ENCODE measurements at regions not wholly inside any gene's neighbourhood (a gene's known extent, or its start where the extent isn't known, plus 50 kb on each side); places are given as distances from the start of the nearest gene placed in this dataset.
A peak's percentile ranks its signal among the peaks of the same experiment; 100 is the strongest.

GRCh38 chr5:82835488-82835887 is 241.7 kb downstream of the TMEM167A start:
- no peak overlapping the region for H3K4me3 ChIP-seq (ENCODE audit: low read length)
- no peak for DNase-seq (ENCODE audit: low read depth)
- H3K27me3 ChIP-seq (replicated peaks; ENCODE audit: control insufficient read depth, insufficient read depth, low read length), result no peaks in the 10 kb centered on the region
- H3K9ac ChIP-seq (ENCODE audit: low read length), result no peak overlapping the region
- H3K9me3 ChIP-seq (ENCODE audit: control insufficient read depth, low read length), result peaks cover 19% of the 10 kb centered on the region
- H3K4me1 ChIP-seq (ENCODE audit: control insufficient read depth, insufficient read depth, low read length), result no peaks in the 10 kb centered on the region
- H3K36me3 ChIP-seq (ENCODE audit: control insufficient read depth, insufficient read depth, low read length, severe bottlenecking), result no peaks in the 10 kb centered on the region

DNA sequence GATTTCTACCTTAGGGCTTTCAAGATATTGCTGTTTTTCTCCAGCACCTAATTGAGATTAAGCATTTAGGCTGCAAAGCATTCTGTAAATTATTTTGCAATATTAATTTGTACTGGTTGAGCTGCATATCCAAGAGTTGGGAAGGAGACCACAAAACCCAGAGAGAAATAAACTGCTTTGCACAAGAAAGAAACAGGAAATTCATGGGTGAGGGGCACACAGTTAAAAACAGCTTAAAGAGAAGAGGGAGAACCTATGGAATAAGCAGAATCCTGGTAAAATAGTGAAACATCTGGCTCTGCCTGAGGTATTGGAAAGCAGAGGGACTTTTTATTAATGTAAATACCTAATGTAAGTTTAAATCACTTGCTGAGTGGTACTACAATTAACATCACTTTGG is 243.0 kb downstream of the TMEM167A start:
- no peak for DNase-seq (ENCODE audit: low read depth)
- Histone ChIP-seq H3K9ac (ENCODE audit: low read length) (no peak overlapping the region), H3K36me3 (ENCODE audit: control insufficient read depth, insufficient read depth, low read length, severe bottlenecking) (no peaks in the 10 kb centered on the region), H3K4me1 (ENCODE audit: control insufficient read depth, insufficient read depth, low read length) (no peaks in the 10 kb centered on the region), H3K27me3 (replicated peaks; ENCODE audit: control insufficient read depth, insufficient read depth, low read length) (no peaks in the 10 kb centered on the region), H3K4me3 (ENCODE audit: low read length) (no peak overlapping the region), H3K9me3 (ENCODE audit: control insufficient read depth, low read length) (peaks cover 19% of the 10 kb centered on the region)

DNA sequence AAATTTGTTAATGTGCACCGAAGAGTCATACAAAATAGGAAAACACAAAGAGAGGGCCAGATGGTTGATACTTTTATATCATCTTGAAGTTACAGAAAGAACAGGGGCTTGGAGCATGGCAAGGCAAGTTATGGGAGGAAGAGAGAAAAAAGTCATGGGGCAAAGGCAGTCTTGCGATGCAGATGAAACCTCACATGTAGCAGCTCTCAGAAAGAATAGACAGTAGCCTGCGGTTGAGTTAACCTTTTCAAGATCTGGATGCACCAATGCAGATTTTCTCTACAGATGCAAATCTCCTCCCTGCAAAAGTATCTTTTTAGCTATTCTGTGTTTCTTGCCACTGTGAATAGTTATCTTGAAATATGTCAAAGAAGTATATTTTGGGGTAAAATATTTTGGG is 243.9 kb downstream of the TMEM167A start:
- Histone ChIP-seq H3K4me3 (ENCODE audit: low read length) (no peak overlapping the region), H3K36me3 (ENCODE audit: control insufficient read depth, insufficient read depth, low read length, severe bottlenecking) (no peaks in the 10 kb centered on the region), H3K9ac (ENCODE audit: low read length) (no peak overlapping the region), H3K9me3 (ENCODE audit: control insufficient read depth, low read length) (peaks cover 19% of the 10 kb centered on the region), H3K4me1 (ENCODE audit: control insufficient read depth, insufficient read depth, low read length) (no peaks in the 10 kb centered on the region), H3K27me3 (replicated peaks; ENCODE audit: control insufficient read depth, insufficient read depth, low read length) (no peaks in the 10 kb centered on the region)
- no peak for DNase-seq (ENCODE audit: low read depth)

- H3K4me1 ChIP-seq (ENCODE audit: control insufficient read depth, insufficient read depth, low read length), result no peaks in the 10 kb centered on the region
- no peaks in the 10 kb centered on the region for H3K27me3 ChIP-seq (replicated peaks; ENCODE audit: control insufficient read depth, insufficient read depth, low read length)
- H3K9ac ChIP-seq (ENCODE audit: low read length), result no peak overlapping the region
- no peak overlapping the region for H3K4me3 ChIP-seq (ENCODE audit: low read length)
- no peaks in the 10 kb centered on the region for H3K36me3 ChIP-seq (ENCODE audit: control insufficient read depth, insufficient read depth, low read length, severe bottlenecking)
- DNase-seq (ENCODE audit: low read depth), result peak; percentile 12
- H3K9me3 ChIP-seq (ENCODE audit: control insufficient read depth, low read length), result peaks cover 19% of the 10 kb centered on the region
These were observed 244.7 kb downstream of the TMEM167A start for GRCh38 chr5:82832445-82832844.

DNA sequence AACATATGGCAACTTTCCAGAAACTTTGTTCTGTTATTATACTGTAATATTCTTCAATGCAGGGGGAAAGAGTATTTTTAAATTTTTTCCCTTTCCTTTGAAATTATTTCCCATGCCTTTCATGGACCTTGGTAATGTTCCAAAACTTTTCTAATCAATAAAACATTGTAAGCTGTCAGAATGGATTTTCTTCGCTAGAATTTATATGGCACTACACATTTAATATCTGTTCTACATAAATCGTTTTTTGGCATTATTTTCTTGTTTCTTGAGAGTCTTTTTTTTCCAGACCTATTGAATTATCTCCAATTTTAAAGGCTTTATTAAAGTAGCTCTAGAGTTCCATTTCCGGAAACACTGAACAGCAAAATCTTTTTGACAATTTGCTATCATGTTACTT is 249.0 kb downstream of the TMEM167A start:
- no peaks in the 10 kb centered on the region for H3K36me3 ChIP-seq (ENCODE audit: control insufficient read depth, insufficient read depth, low read length, severe bottlenecking)
- DNase-seq (ENCODE audit: low read depth), result no peak
- H3K27me3 ChIP-seq (replicated peaks; ENCODE audit: control insufficient read depth, insufficient read depth, low read length), result no peaks in the 10 kb centered on the region
- no peak overlapping the region for H3K9ac ChIP-seq (ENCODE audit: low read length)
- no peaks in the 10 kb centered on the region for H3K4me1 ChIP-seq (ENCODE audit: control insufficient read depth, insufficient read depth, low read length)
- H3K9me3 ChIP-seq (ENCODE audit: control insufficient read depth, low read length), result no peaks in the 10 kb centered on the region
- H3K4me3 ChIP-seq (ENCODE audit: low read length), result no peak overlapping the region

GRCh38 chr5:82827651-82828050 is 249.5 kb downstream of the TMEM167A start:
- Histone ChIP-seq H3K36me3 (ENCODE audit: control insufficient read depth, insufficient read depth, low read length, severe bottlenecking) (no peaks in the 10 kb centered on the region), H3K9me3 (ENCODE audit: control insufficient read depth, low read length) (no peaks in the 10 kb centered on the region), H3K9ac (ENCODE audit: low read length) (no peak overlapping the region), H3K4me3 (ENCODE audit: low read length) (no peak overlapping the region), H3K4me1 (ENCODE audit: control insufficient read depth, insufficient read depth, low read length) (no peaks in the 10 kb centered on the region), H3K27me3 (replicated peaks; ENCODE audit: control insufficient read depth, insufficient read depth, low read length) (no peaks in the 10 kb centered on the region)
- DNase-seq (ENCODE audit: low read depth), result no peak

- Histone ChIP-seq H3K9me3 (ENCODE audit: control insufficient read depth, low read length) (no peaks in the 10 kb centered on the region), H3K27me3 (replicated peaks; ENCODE audit: control insufficient read depth, insufficient read depth, low read length) (no peaks in the 10 kb centered on the region), H3K4me1 (ENCODE audit: control insufficient read depth, insufficient read depth, low read length) (peaks cover 8% of the 10 kb centered on the region), H3K9ac (ENCODE audit: low read length) (no peak overlapping the region), H3K36me3 (ENCODE audit: control insufficient read depth, insufficient read depth, low read length, severe bottlenecking) (no peaks in the 10 kb centered on the region), H3K4me3 (ENCODE audit: low read length) (no peak overlapping the region)
- DNase-seq (ENCODE audit: low read depth), result no peak
These were observed 254.6 kb downstream of the TMEM167A start for GRCh38 chr5:82822634-82822927.

DNA sequence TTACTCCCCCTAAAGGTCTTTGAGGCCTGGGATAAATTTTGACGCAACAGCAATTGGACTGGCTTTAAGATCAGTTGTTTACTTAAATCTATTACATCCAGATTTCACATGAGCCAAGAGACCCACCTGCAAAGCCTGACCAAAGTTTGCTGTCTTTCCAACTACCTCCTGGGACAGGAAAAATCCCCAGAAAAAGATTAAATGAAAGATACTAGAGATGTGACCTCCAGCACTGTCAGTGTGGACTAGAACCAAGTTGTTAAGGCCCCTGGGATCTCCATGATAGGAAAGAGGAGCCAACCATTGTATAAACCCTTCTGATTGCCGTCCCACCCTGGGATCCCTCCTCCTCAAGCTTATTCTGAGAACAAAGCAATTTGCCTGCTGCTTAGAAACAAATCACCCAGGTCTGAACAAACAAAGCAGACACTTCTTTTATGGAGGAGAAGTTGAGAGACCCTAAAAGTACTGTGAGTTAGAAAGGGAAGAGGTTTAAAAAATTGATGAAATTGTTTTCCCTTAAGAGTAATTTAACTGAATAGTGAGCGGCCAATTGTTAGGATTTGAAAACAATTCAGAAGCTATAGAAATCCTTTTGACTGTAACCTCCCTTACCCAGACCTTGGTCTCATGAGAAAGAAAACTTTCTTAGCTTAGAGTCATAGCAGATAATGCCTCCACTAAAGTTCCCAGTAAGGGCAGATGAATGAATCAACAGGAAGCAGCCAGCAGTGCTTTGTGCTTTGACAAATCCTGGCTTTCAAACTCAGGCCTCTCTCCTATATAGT is 255.2 kb downstream of the TMEM167A start:
- no peaks in the 10 kb centered on the region for H3K36me3 ChIP-seq (ENCODE audit: control insufficient read depth, insufficient read depth, low read length, severe bottlenecking)
- no peaks in the 10 kb centered on the region for H3K9me3 ChIP-seq (ENCODE audit: control insufficient read depth, low read length)
- no peak overlapping the region for H3K4me3 ChIP-seq (ENCODE audit: low read length)
- H3K27me3 ChIP-seq (replicated peaks; ENCODE audit: control insufficient read depth, insufficient read depth, low read length), result no peaks in the 10 kb centered on the region
- DNase-seq (ENCODE audit: low read depth), result peak; percentile 24
- H3K4me1 ChIP-seq (ENCODE audit: control insufficient read depth, insufficient read depth, low read length), result peaks cover 8% of the 10 kb centered on the region
- no peak overlapping the region for H3K9ac ChIP-seq (ENCODE audit: low read length)

GRCh38 chr5:82820961-82821845 is 256.0 kb downstream of the TMEM167A start:
- Histone ChIP-seq H3K27me3 (replicated peaks; ENCODE audit: control insufficient read depth, insufficient read depth, low read length) (no peaks in the 10 kb centered on the region), H3K4me3 (ENCODE audit: low read length) (no peak overlapping the region), H3K9me3 (ENCODE audit: control insufficient read depth, low read length) (no peaks in the 10 kb centered on the region), H3K36me3 (ENCODE audit: control insufficient read depth, insufficient read depth, low read length, severe bottlenecking) (no peaks in the 10 kb centered on the region), H3K9ac (ENCODE audit: low read length) (no peak overlapping the region), H3K4me1 (ENCODE audit: control insufficient read depth, insufficient read depth, low read length) (peaks cover 9% of the 10 kb centered on the region)
- no peak for DNase-seq (ENCODE audit: low read depth)

GRCh38 chr5:82820188-82820587 is 257.0 kb downstream of the TMEM167A start:
- H3K4me3 ChIP-seq (ENCODE audit: low read length), result no peak overlapping the region

DNA sequence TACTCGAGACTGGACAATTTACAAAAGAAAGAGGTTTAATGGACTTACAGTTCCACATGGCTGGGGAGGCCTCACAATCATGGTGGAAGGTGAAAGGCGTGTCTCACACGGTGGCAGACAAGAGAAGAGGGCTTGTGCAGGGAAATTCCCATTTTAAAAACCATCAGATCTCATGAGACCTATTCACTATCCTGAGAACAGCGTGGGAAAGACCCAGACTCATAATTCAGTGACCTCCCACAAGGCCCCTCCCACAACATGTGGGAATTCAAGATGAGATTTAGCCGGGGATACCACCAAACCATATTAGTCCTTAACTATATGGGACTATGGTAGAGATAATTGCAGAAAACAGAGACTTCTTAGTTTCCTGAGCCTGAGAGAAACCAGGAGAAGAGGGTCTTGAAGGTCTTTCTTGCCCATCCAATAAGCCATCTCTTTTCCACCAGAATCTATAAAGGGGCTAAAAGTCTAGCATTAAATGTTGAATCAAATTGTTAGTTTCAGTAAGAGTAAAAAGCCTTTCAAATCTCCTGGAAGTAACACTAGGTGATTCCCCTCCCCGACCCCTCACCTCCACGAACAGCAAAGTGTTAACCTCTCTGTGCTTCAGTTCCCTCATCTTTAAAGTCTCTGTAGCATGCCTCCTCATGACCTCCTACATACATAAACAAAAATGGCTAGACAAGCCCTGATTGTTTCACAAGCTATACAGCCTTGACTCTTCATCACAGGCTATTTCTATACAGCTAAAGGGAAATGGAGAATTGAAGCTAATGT is 259.1 kb downstream of the TMEM167A start:
- Histone ChIP-seq H3K9me3 (ENCODE audit: control insufficient read depth, low read length) (no peaks in the 10 kb centered on the region), H3K9ac (ENCODE audit: low read length) (no peak overlapping the region), H3K36me3 (ENCODE audit: control insufficient read depth, insufficient read depth, low read length, severe bottlenecking) (no peaks in the 10 kb centered on the region), H3K27me3 (replicated peaks; ENCODE audit: control insufficient read depth, insufficient read depth, low read length) (no peaks in the 10 kb centered on the region), H3K4me1 (ENCODE audit: control insufficient read depth, insufficient read depth, low read length) (peaks cover 28% of the 10 kb centered on the region), H3K4me3 (ENCODE audit: low read length) (no peak overlapping the region)
- no peak for DNase-seq (ENCODE audit: low read depth)

More at GRCh38 chr5:82820188-82820587, 257.0 kb downstream of the TMEM167A start:
- DNase-seq (ENCODE audit: low read depth), result peak; percentile 27
- Histone ChIP-seq H3K9me3 (ENCODE audit: control insufficient read depth, low read length) (no peaks in the 10 kb centered on the region), H3K4me1 (ENCODE audit: control insufficient read depth, insufficient read depth, low read length) (peaks cover 18% of the 10 kb centered on the region), H3K27me3 (replicated peaks; ENCODE audit: control insufficient read depth, insufficient read depth, low read length) (no peaks in the 10 kb centered on the region), H3K36me3 (ENCODE audit: control insufficient read depth, insufficient read depth, low read length, severe bottlenecking) (no peaks in the 10 kb centered on the region), H3K9ac (ENCODE audit: low read length) (no peak overlapping the region)
